ENCODE measurements at regions not wholly inside any gene's neighbourhood (a gene's known extent, or its start where the extent isn't known, plus 50 kb on each side); places are given as distances from the start of the nearest gene placed in this dataset.

- 58% methylated on average over 1 of the region's 1 CpG for WGBS (ENCODE audit: low lambda C conversion rate)
- TF ChIP-seq USF1 (IDR thresholded peaks at IDR 0.05; ENCODE audit: borderline replicate concordance, low read depth): no peak
- no peak for TF ChIP-seq ELF1 (IDR thresholded peaks at IDR 0.05)
- TF ChIP-seq GATA2 (CRISPR knock-in tag; IDR thresholded peaks at IDR 0.05): no peak
- no peak for TF ChIP-seq GABPA (IDR thresholded peaks at IDR 0.05; ENCODE audit: low read depth)
- no peak for TF ChIP-seq YY1 (IDR thresholded peaks at IDR 0.05; ENCODE audit: low read depth)
- no peak for TF ChIP-seq TAF1 (IDR thresholded peaks at IDR 0.05; ENCODE audit: borderline replicate concordance, low read depth, low read length)
- TF ChIP-seq EZH2phosphoT487 (IDR thresholded peaks at IDR 0.05; ENCODE audit: borderline replicate concordance, low read depth): no peak
- no peak for TF ChIP-seq SIN3A (IDR thresholded peaks at IDR 0.05; ENCODE audit: borderline replicate concordance, low read depth, low read length)
- TF ChIP-seq RFX5 (IDR thresholded peaks at IDR 0.05; ENCODE audit: low read length): no peak
- TF ChIP-seq FOSL2 (IDR thresholded peaks at IDR 0.05; ENCODE audit: borderline replicate concordance, low read depth): no peak
- TF ChIP-seq JUND (IDR thresholded peaks at IDR 0.05): no peak
- TF ChIP-seq, protein P1, sequence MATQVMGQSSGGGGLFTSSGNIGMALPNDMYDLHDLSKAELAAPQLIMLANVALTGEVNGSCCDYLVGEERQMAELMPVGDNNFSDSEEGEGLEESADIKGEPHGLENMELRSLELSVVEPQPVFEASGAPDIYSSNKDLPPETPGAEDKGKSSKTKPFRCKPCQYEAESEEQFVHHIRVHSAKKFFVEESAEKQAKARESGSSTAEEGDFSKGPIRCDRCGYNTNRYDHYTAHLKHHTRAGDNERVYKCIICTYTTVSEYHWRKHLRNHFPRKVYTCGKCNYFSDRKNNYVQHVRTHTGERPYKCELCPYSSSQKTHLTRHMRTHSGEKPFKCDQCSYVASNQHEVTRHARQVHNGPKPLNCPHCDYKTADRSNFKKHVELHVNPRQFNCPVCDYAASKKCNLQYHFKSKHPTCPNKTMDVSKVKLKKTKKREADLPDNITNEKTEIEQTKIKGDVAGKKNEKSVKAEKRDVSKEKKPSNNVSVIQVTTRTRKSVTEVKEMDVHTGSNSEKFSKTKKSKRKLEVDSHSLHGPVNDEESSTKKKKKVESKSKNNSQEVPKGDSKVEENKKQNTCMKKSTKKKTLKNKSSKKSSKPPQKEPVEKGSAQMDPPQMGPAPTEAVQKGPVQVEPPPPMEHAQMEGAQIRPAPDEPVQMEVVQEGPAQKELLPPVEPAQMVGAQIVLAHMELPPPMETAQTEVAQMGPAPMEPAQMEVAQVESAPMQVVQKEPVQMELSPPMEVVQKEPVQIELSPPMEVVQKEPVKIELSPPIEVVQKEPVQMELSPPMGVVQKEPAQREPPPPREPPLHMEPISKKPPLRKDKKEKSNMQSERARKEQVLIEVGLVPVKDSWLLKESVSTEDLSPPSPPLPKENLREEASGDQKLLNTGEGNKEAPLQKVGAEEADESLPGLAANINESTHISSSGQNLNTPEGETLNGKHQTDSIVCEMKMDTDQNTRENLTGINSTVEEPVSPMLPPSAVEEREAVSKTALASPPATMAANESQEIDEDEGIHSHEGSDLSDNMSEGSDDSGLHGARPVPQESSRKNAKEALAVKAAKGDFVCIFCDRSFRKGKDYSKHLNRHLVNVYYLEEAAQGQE (IDR thresholded peaks at IDR 0.05; ENCODE audit: low read depth, low read length): no peak
- no peak for TF ChIP-seq MXI1 (IDR thresholded peaks at IDR 0.05; ENCODE audit: low read depth, low read length)
- no peak for TF ChIP-seq RAD21 (IDR thresholded peaks at IDR 0.05; ENCODE audit: low read length)
- no peak for TF ChIP-seq TCF12 (IDR thresholded peaks at IDR 0.05)
- no peak for TF ChIP-seq SMC3 (IDR thresholded peaks at IDR 0.05; ENCODE audit: low read depth, low read length)
- no peak for TF ChIP-seq FOXM1 (IDR thresholded peaks at IDR 0.05; ENCODE audit: low read depth)
- CTCF ChIA-PET: no interaction called here
- H3F3A ChIP-seq (replicated peaks; ENCODE audit: insufficient read depth): no peaks in the 10 kb centered on the region
- no peaks in the 10 kb centered on the region for H3K36me3 ChIP-seq (replicated peaks in 1 of 2; ENCODE audit: control insufficient read depth in 1 of 2, insufficient read depth in 2 of 2, low read length in 1 of 2)
- H3K27me3 ChIP-seq (ENCODE audit: insufficient read depth): no peaks in the 10 kb centered on the region
- H3K4me1 ChIP-seq (ENCODE audit: control insufficient read depth in 1 of 2, insufficient read depth in 2 of 2, low read depth in 1 of 2, low read length in 1 of 2): 0 out of 4 replicates have a peak, but pooled peaks cover 0 to 7% of the 10 kb centered on the region in 2 experiments
- POLR2A ChIA-PET: no interaction called here
- H3K4me2 ChIP-seq: no peak overlapping the region
- H3K4me3 ChIP-seq (ENCODE audit: low read depth in 2 of 2, low read length in 1 of 2): no peak overlapping the region
- no peaks in the 10 kb centered on the region for H4K20me1 ChIP-seq (ENCODE audit: insufficient read depth)
- DNase-seq: no peak
- no peaks in the 10 kb centered on the region for H3K9me3 ChIP-seq
- H3K9me2 ChIP-seq: no peaks in the 10 kb centered on the region
- H2AFZ ChIP-seq (ENCODE audit: low read depth): no peak overlapping the region
- H3K79me2 ChIP-seq (ENCODE audit: insufficient read depth): no peaks in the 10 kb centered on the region
- no peak overlapping the region for H3K27ac ChIP-seq (ENCODE audit: low read depth in 2 of 2, low read length in 1 of 2)
- H3K9ac ChIP-seq: no peak overlapping the region
These were observed 67.9 kb upstream of the ITM2B start for GRCh38 chr13:48165063-48165462.
